ENCODE measurements at regions not wholly inside any gene's neighbourhood (a gene's known extent, or its start where the extent isn't known, plus 50 kb on each side); places are given as distances from the start of the nearest gene placed in this dataset.
"Not testable (repeated sequence)": the region's sequence is repeated elsewhere in the genome, so short reads cannot be mapped to it uniquely, and the experiment has no call there.

DNA sequence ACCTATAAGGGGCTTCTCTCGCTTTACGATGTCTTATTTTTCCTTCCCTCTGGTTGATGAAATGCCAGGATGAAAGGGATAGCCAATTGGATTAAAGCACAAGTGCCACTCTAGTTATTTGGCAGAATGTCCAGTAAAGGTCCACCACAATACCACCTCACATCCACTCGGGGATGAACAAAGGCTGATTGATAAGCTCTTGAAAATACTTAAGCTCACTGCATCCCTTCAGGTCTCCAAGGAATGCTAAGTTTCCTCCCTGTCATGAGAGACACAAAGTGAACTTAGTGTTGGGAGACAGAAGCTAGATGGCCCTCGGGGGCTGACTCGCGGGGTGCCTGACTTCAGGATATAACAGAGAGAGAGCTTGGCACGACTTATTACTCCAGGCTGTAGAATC is 185.9 kb upstream of the ZNF644 start:
- H3K4me1 ChIP-seq; H3K27ac ChIP-seq; H3K36me3 ChIP-seq; intact Hi-C loops (cut with DNase I); H3K27me3 ChIP-seq; DNase-seq (ENCODE audit: low spot score in 2 of 2); H3K9me3 ChIP-seq; H3K4me3 ChIP-seq: not testable (repeated sequence)

- H3K27ac ChIP-seq; H3K36me3 ChIP-seq; intact Hi-C loops (cut with DNase I); H3K27me3 ChIP-seq; H3K4me1 ChIP-seq; H3K9me3 ChIP-seq; H3K4me3 ChIP-seq; DNase-seq (ENCODE audit: low spot score in 2 of 2): not testable (repeated sequence)
Measured at GRCh38 chr1:91204150-91204549, 182.3 kb upstream of the ZNF644 start.

GRCh38 chr1:91201694-91202093 is 179.9 kb upstream of the ZNF644 start:
- Histone ChIP-seq H3K27me3 (no peaks in the 10 kb centered on the region), H3K4me1 (no peaks in the 10 kb centered on the region), H3K4me3 (no peak overlapping the region), H3K9me3 (no peaks in the 10 kb centered on the region), H3K27ac (no peak overlapping the region), H3K36me3 (no peaks in the 10 kb centered on the region)
- TF ChIP-seq, protein P1, sequence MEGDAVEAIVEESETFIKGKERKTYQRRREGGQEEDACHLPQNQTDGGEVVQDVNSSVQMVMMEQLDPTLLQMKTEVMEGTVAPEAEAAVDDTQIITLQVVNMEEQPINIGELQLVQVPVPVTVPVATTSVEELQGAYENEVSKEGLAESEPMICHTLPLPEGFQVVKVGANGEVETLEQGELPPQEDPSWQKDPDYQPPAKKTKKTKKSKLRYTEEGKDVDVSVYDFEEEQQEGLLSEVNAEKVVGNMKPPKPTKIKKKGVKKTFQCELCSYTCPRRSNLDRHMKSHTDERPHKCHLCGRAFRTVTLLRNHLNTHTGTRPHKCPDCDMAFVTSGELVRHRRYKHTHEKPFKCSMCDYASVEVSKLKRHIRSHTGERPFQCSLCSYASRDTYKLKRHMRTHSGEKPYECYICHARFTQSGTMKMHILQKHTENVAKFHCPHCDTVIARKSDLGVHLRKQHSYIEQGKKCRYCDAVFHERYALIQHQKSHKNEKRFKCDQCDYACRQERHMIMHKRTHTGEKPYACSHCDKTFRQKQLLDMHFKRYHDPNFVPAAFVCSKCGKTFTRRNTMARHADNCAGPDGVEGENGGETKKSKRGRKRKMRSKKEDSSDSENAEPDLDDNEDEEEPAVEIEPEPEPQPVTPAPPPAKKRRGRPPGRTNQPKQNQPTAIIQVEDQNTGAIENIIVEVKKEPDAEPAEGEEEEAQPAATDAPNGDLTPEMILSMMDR (IDR thresholded peaks at IDR 0.05): no peak
- intact Hi-C loops (cut with DNase I): no loop called here
- no peak for DNase-seq (ENCODE audit: low spot score in 2 of 2)

DNA sequence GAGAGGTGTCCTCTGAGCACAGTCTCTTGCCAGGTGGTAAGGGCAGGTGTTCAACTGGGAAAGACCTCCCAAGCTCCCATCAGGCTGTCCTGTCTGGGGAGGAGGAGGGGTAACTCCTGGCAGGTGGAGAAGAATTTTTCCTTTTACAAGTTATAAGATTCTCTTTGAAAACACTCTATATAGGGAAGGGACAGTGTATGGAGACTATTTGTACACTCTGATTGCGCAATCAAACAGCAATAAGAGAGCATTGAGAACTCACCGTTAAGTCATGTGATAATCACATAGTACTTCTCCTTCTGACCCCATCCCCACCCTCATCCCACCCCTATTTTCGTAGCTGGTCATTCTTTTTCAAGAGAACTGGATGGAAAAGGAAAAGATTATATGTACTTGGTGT is 179.3 kb upstream of the ZNF644 start:
- intact Hi-C loops (cut with DNase I): no loop called here
- Histone ChIP-seq H3K36me3 (no peaks in the 10 kb centered on the region), H3K27me3 (no peaks in the 10 kb centered on the region), H3K27ac (no peak overlapping the region), H3K9me3 (no peaks in the 10 kb centered on the region), H3K4me1 (no peaks in the 10 kb centered on the region), H3K4me3 (no peak overlapping the region)
- TF ChIP-seq, protein P1 (IDR thresholded peaks at IDR 0.05): no peak
- no peak for DNase-seq (ENCODE audit: low spot score in 2 of 2)

GRCh38 chr1:91200675-91201074 is 178.8 kb upstream of the ZNF644 start:
- no peak overlapping the region for H3K4me3 ChIP-seq
- H3K27ac ChIP-seq: no peak overlapping the region
- no peaks in the 10 kb centered on the region for H3K27me3 ChIP-seq
- no peaks in the 10 kb centered on the region for H3K36me3 ChIP-seq
- H3K4me1 ChIP-seq: no peaks in the 10 kb centered on the region
- intact Hi-C loops (cut with DNase I): no loop called here
- TF ChIP-seq, protein P1 (IDR thresholded peaks at IDR 0.05): no peak
- H3K9me3 ChIP-seq: no peaks in the 10 kb centered on the region
- no peak for DNase-seq (ENCODE audit: low spot score in 2 of 2)

- Histone ChIP-seq H3K4me3 (no peak overlapping the region), H3K9me3 (no peaks in the 10 kb centered on the region), H3K36me3 (no peaks in the 10 kb centered on the region), H3K4me1 (no peaks in the 10 kb centered on the region), H3K27ac (no peak overlapping the region), H3K27me3 (no peaks in the 10 kb centered on the region)
- intact Hi-C loops (cut with DNase I): no loop called here
- DNase-seq (ENCODE audit: low spot score in 2 of 2): no peak
- TF ChIP-seq, protein P1 (IDR thresholded peaks at IDR 0.05): no peak
Measured at GRCh38 chr1:91199988-91200387, 178.2 kb upstream of the ZNF644 start.

GRCh38 chr1:91190996-91191395 is 169.2 kb upstream of the ZNF644 start:
- Histone ChIP-seq H3K27ac (no peak overlapping the region), H3K4me3 (no peak overlapping the region), H3K9me3 (no peaks in the 10 kb centered on the region), H3K4me1 (no peaks in the 10 kb centered on the region), H3K36me3 (no peaks in the 10 kb centered on the region), H3K27me3 (no peaks in the 10 kb centered on the region)
- no peak for DNase-seq (ENCODE audit: low spot score in 2 of 2)
- intact Hi-C loops (cut with DNase I): no loop called here
- TF ChIP-seq, protein P1 (IDR thresholded peaks at IDR 0.05): no peak
